HFFc6 (cell line): ENCODE measurements at regions not wholly inside any gene's neighbourhood (a gene's known extent, or its start where the extent isn't known, plus 50 kb on each side); places are given as distances from the start of the nearest gene placed in this dataset.

ENCODE experiments used
- DNase-seq: peaks from one replicate; pipeline ENCODE4 v3.0.0-alpha.2; 2018
- H3K27ac Mint-ChIP-seq: 2 replicates; pipeline ENCODE4 v1.8.0; 2020; ENCODE audit warnings: mild to moderate bottlenecking, mixed read lengths
- H3K27me3 Mint-ChIP-seq: 2 replicates; pipeline ENCODE4 v1.8.0; 2021; ENCODE audit warnings: mild to moderate bottlenecking, moderate library complexity, mixed read lengths; ENCODE audit not compliant: insufficient read depth
- H3K36me3 Mint-ChIP-seq: 2 replicates; pipeline ENCODE4 v1.8.0; 2021; ENCODE audit warnings: low read depth, mixed read lengths
- H3K4me1 Mint-ChIP-seq: 2 replicates; pipeline ENCODE4 v1.8.0; 2020; ENCODE audit warnings: low read depth, mixed read lengths
- H3K4me3 Mint-ChIP-seq: 2 replicates; pipeline ENCODE4 v1.8.0; 2020; ENCODE audit warnings: mild to moderate bottlenecking, moderate library complexity, mixed read lengths
- H3K9me3 Mint-ChIP-seq: 2 replicates; pipeline ENCODE4 v1.8.0; 2020; ENCODE audit warnings: mild to moderate bottlenecking, mixed read lengths
- CTCF ChIP-seq: fragments of 200-600 bp; sonication (generic); IDR thresholded peaks from 2 replicates; pipeline ENCODE4 v1.5.0; 2021; ENCODE audit warnings: antibody characterized with exemption, mild to moderate bottlenecking

- Mint-ChIP-seq H3K9me3 (peaks cover 11% of the 10 kb centered on the region), H3K4me3 (no peak overlapping the region), H3K36me3 (no peaks in the 10 kb centered on the region), H3K27me3 (no peaks in the 10 kb centered on the region; the same call in 1 of the 2 replicates), H3K27ac (no peak overlapping the region), H3K4me1 (no peaks in the 10 kb centered on the region)
- no peak for TF ChIP-seq CTCF
- no peak for DNase-seq
Observed at GRCh38 chr13:55497486-55497885, 1643.2 kb upstream of the PRR20A start.

GRCh38 chr13:55500694-55501093, 1640.0 kb upstream of the PRR20A start:
- no peak for TF ChIP-seq CTCF

GRCh38 chr13:55516610-55517009, 1624.1 kb upstream of the PRR20A start:
- Mint-ChIP-seq H3K36me3 (no peaks in the 10 kb centered on the region), H3K4me1 (no peaks in the 10 kb centered on the region), H3K27me3 (no peaks in the 10 kb centered on the region; the same call in 1 of the 2 replicates), H3K9me3 (peaks cover 17% of the 10 kb centered on the region), H3K27ac (no peak overlapping the region), H3K4me3 (no peak overlapping the region)
- DNase-seq: no peak
- no peak for TF ChIP-seq CTCF

More at GRCh38 chr13:55500694-55501093, 1640.0 kb upstream of the PRR20A start:
- DNase-seq: no peak
- H3K27ac Mint-ChIP-seq: no peak overlapping the region
- H3K36me3 Mint-ChIP-seq: no peaks in the 10 kb centered on the region
- peaks cover 17% of the 10 kb centered on the region for H3K9me3 Mint-ChIP-seq
- H3K27me3 Mint-ChIP-seq: no peaks in the 10 kb centered on the region; the same call in 1 of the 2 replicates
- H3K4me3 Mint-ChIP-seq: no peak overlapping the region
- H3K4me1 Mint-ChIP-seq: no peaks in the 10 kb centered on the region

GRCh38 chr13:55517312-55517711, 1623.4 kb upstream of the PRR20A start:
- H3K36me3 Mint-ChIP-seq: no peaks in the 10 kb centered on the region
- DNase-seq: no peak
- no peak for TF ChIP-seq CTCF
- peaks cover 20% of the 10 kb centered on the region for H3K9me3 Mint-ChIP-seq
- no peak overlapping the region for H3K27ac Mint-ChIP-seq
- H3K4me3 Mint-ChIP-seq: no peak overlapping the region
- no peaks in the 10 kb centered on the region for H3K4me1 Mint-ChIP-seq
- no peaks in the 10 kb centered on the region; the same call in 1 of the 2 replicates for H3K27me3 Mint-ChIP-seq

GRCh38 chr13:55528434-55528833, 1612.3 kb upstream of the PRR20A start:
- Mint-ChIP-seq H3K27me3 (no peaks in the 10 kb centered on the region), H3K4me1 (no peaks in the 10 kb centered on the region), H3K36me3 (no peaks in the 10 kb centered on the region), H3K4me3 (no peak overlapping the region), H3K9me3 (peaks cover 14% of the 10 kb centered on the region), H3K27ac (no peak overlapping the region)
- TF ChIP-seq CTCF: no peak
- DNase-seq: no peak

- H3K27ac Mint-ChIP-seq: no peak overlapping the region
- no peak for TF ChIP-seq CTCF
Observed at GRCh38 chr13:55534306-55534705, 1606.4 kb upstream of the PRR20A start.

More at GRCh38 chr13:55534306-55534705, 1606.4 kb upstream of the PRR20A start:
- Mint-ChIP-seq H3K4me1 (no peaks in the 10 kb centered on the region), H3K4me3 (no peak overlapping the region), H3K9me3 (peaks cover 13% of the 10 kb centered on the region; the same call in 1 of the 2 replicates), H3K36me3 (no peaks in the 10 kb centered on the region), H3K27me3 (no peaks in the 10 kb centered on the region)
- DNase-seq: no peak
